ENCODE measurements at regions not wholly inside any gene's neighbourhood (a gene's known extent, or its start where the extent isn't known, plus 50 kb on each side); places are given as distances from the start of the nearest gene placed in this dataset.

GRCh38 chr3:109927161-109927560 lies 589.8 kb upstream of the DPPA4 start:
- Mint-ChIP-seq H3K4me1 (ENCODE audit: low read depth, unreplicated experiment) (no peaks in the 10 kb centered on the region), H3K4me3 (ENCODE audit: unreplicated experiment) (no peak overlapping the region), H3K9me3 (ENCODE audit: unreplicated experiment) (no peaks in the 10 kb centered on the region), H3K27ac (ENCODE audit: unreplicated experiment) (no peak overlapping the region), H3K27me3 (ENCODE audit: unreplicated experiment) (no peaks in the 10 kb centered on the region), H3K36me3 (ENCODE audit: unreplicated experiment) (no peaks in the 10 kb centered on the region)
- no peak for DNase-seq
- TF ChIP-seq, protein P1, sequence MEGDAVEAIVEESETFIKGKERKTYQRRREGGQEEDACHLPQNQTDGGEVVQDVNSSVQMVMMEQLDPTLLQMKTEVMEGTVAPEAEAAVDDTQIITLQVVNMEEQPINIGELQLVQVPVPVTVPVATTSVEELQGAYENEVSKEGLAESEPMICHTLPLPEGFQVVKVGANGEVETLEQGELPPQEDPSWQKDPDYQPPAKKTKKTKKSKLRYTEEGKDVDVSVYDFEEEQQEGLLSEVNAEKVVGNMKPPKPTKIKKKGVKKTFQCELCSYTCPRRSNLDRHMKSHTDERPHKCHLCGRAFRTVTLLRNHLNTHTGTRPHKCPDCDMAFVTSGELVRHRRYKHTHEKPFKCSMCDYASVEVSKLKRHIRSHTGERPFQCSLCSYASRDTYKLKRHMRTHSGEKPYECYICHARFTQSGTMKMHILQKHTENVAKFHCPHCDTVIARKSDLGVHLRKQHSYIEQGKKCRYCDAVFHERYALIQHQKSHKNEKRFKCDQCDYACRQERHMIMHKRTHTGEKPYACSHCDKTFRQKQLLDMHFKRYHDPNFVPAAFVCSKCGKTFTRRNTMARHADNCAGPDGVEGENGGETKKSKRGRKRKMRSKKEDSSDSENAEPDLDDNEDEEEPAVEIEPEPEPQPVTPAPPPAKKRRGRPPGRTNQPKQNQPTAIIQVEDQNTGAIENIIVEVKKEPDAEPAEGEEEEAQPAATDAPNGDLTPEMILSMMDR (IDR thresholded peaks at IDR 0.05; ENCODE audit: partially characterized antibody, unreplicated experiment) = no peak

- Mint-ChIP-seq H3K4me1 (ENCODE audit: low read depth, unreplicated experiment) (no peaks in the 10 kb centered on the region), H3K27me3 (ENCODE audit: unreplicated experiment) (no peaks in the 10 kb centered on the region), H3K36me3 (ENCODE audit: unreplicated experiment) (no peaks in the 10 kb centered on the region), H3K9me3 (ENCODE audit: unreplicated experiment) (no peaks in the 10 kb centered on the region), H3K4me3 (ENCODE audit: unreplicated experiment) (no peak overlapping the region), H3K27ac (ENCODE audit: unreplicated experiment) (no peak overlapping the region)
- no peak for DNase-seq
- TF ChIP-seq, protein P1 (IDR thresholded peaks at IDR 0.05; ENCODE audit: partially characterized antibody, unreplicated experiment) = no peak
Measured at GRCh38 chr3:109927726-109928125, 590.4 kb upstream of the DPPA4 start.

DNA sequence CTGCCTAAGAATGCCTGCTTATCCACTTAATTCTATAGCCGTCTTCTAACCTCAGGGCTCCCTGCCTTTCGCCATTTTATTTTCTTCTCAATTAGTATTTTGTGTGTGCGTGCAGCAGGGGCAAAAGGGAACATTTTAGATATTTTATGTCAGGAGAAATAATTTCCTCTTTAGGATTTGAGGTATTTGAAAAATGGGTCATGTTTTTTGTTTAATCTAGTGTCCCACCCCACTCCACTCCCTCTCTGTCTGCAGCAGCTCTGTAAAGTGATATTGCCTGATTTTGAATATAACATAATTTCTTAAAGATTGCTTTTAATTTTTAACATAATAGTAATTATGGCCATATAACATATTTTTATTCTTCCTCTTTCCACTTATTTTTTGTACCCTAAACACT lies 593.2 kb upstream of the DPPA4 start:
- TF ChIP-seq, protein P1 (IDR thresholded peaks at IDR 0.05; ENCODE audit: partially characterized antibody, unreplicated experiment) = no peak
- Mint-ChIP-seq H3K4me3 (ENCODE audit: unreplicated experiment) (no peak overlapping the region), H3K36me3 (ENCODE audit: unreplicated experiment) (no peaks in the 10 kb centered on the region), H3K27me3 (ENCODE audit: unreplicated experiment) (no peaks in the 10 kb centered on the region), H3K27ac (ENCODE audit: unreplicated experiment) (no peak overlapping the region), H3K4me1 (ENCODE audit: low read depth, unreplicated experiment) (no peaks in the 10 kb centered on the region), H3K9me3 (ENCODE audit: unreplicated experiment) (no peaks in the 10 kb centered on the region)
- no peak for DNase-seq

DNA sequence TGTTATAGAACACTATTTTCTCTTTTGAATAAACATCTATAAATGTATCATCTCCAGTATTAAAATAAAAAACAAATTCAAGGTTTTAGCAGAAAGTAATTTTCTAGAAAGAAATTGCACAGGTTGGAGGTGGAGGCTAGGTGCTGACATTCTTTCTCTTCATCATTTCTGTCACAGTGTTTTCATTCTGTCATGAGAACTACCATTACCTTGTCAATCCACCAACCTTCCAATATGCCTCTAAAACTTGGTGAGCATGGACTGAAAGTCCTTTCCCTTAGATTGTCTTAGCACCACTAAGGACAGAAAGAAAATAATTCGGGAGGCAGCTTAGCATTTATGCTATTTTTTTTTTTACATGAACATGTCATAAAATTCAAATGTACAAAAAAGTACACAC lies 596.2 kb upstream of the DPPA4 start:
- Mint-ChIP-seq H3K36me3 (ENCODE audit: unreplicated experiment) (no peaks in the 10 kb centered on the region), H3K27ac (ENCODE audit: unreplicated experiment) (no peak overlapping the region), H3K27me3 (ENCODE audit: unreplicated experiment) (no peaks in the 10 kb centered on the region), H3K4me3 (ENCODE audit: unreplicated experiment) (no peak overlapping the region), H3K9me3 (ENCODE audit: unreplicated experiment) (no peaks in the 10 kb centered on the region), H3K4me1 (ENCODE audit: low read depth, unreplicated experiment) (no peaks in the 10 kb centered on the region)
- DNase-seq = no peak
- TF ChIP-seq, protein P1 (IDR thresholded peaks at IDR 0.05; ENCODE audit: partially characterized antibody, unreplicated experiment) = no peak

GRCh38 chr3:109939817-109940216 lies 602.5 kb upstream of the DPPA4 start:
- H3K4me1 Mint-ChIP-seq (ENCODE audit: low read depth, unreplicated experiment) = peaks cover 3% of the 10 kb centered on the region
- no peak overlapping the region for H3K4me3 Mint-ChIP-seq (ENCODE audit: unreplicated experiment)
- no peak overlapping the region for H3K27ac Mint-ChIP-seq (ENCODE audit: unreplicated experiment)
- no peak for DNase-seq
- no peaks in the 10 kb centered on the region for H3K36me3 Mint-ChIP-seq (ENCODE audit: unreplicated experiment)
- no peaks in the 10 kb centered on the region for H3K27me3 Mint-ChIP-seq (ENCODE audit: unreplicated experiment)
- TF ChIP-seq, protein P1 (IDR thresholded peaks at IDR 0.05; ENCODE audit: partially characterized antibody, unreplicated experiment) = no peak
- H3K9me3 Mint-ChIP-seq (ENCODE audit: unreplicated experiment) = no peaks in the 10 kb centered on the region
